ENCODE measurements at regions not wholly inside any gene's neighbourhood (a gene's known extent, or its start where the extent isn't known, plus 50 kb on each side); places are given as distances from the start of the nearest gene placed in this dataset.

- no peak for DNase-seq
- Histone ChIP-seq H3K4me1 (ENCODE audit: control insufficient read depth in 1 of 2, insufficient read depth in 2 of 2, low read depth in 1 of 2, low read length in 1 of 2) (no peaks in the 10 kb centered on the region), H3K27ac (ENCODE audit: low read depth in 2 of 2, low read length in 1 of 2) (no peak overlapping the region), H3K9ac (no peak overlapping the region), H3K79me2 (ENCODE audit: insufficient read depth) (no peaks in the 10 kb centered on the region), H3K9me3 (no peaks in the 10 kb centered on the region), H3K27me3 (ENCODE audit: insufficient read depth) (no peaks in the 10 kb centered on the region), H3K4me2 (no peak overlapping the region), H4K20me1 (ENCODE audit: insufficient read depth) (no peaks in the 10 kb centered on the region), H3K36me3 (replicated peaks in 1 of 2; ENCODE audit: control insufficient read depth in 1 of 2, insufficient read depth in 2 of 2, low read length in 1 of 2) (no peaks in the 10 kb centered on the region), H3K4me3 (ENCODE audit: low read depth in 2 of 2, low read length in 1 of 2) (no peak overlapping the region), H3F3A (replicated peaks; ENCODE audit: insufficient read depth) (no peaks in the 10 kb centered on the region), H3K9me2 (no peaks in the 10 kb centered on the region; the same call in 1 of the 2 replicates), H2AFZ (ENCODE audit: low read depth) (no peak overlapping the region)
- TF ChIP-seq RCOR1 (IDR thresholded peaks at IDR 0.05; ENCODE audit: low read length), result no peak
- TF ChIP-seq GABPA (IDR thresholded peaks at IDR 0.05; ENCODE audit: low read depth), result no peak
- TF ChIP-seq GATA2 (CRISPR knock-in tag; IDR thresholded peaks at IDR 0.05), result no peak
- TF ChIP-seq EP300 (IDR thresholded peaks at IDR 0.05; ENCODE audit: borderline replicate concordance in 1 of 2, low read depth in 1 of 2, low read length in 1 of 2), result no peak
- TF ChIP-seq CHD2 (IDR thresholded peaks at IDR 0.05; ENCODE audit: low read length, partially characterized antibody), result no peak
- no peak for TF ChIP-seq FOXM1 (IDR thresholded peaks at IDR 0.05; ENCODE audit: low read depth)
- no peak for TF ChIP-seq SMC3 (IDR thresholded peaks at IDR 0.05; ENCODE audit: low read depth, low read length)
- TF ChIP-seq MXI1 (IDR thresholded peaks at IDR 0.05; ENCODE audit: low read depth, low read length), result no peak
- TF ChIP-seq TAF1 (IDR thresholded peaks at IDR 0.05; ENCODE audit: borderline replicate concordance, low read depth, low read length), result no peak
- TF ChIP-seq SIN3A (IDR thresholded peaks at IDR 0.05; ENCODE audit: borderline replicate concordance, low read depth, low read length), result no peak
- no peak for TF ChIP-seq YY1 (IDR thresholded peaks at IDR 0.05; ENCODE audit: low read depth)
- TF ChIP-seq TEAD4 (IDR thresholded peaks at IDR 0.05; ENCODE audit: borderline replicate concordance, insufficient read depth), result no peak
- no peak for TF ChIP-seq RXRA (IDR thresholded peaks at IDR 0.05; ENCODE audit: borderline replicate concordance, low read depth)
- no peak for TF ChIP-seq MEF2A (IDR thresholded peaks at IDR 0.05; ENCODE audit: borderline replicate concordance, low read depth)
- TF ChIP-seq FOSL2 (IDR thresholded peaks at IDR 0.05; ENCODE audit: borderline replicate concordance, low read depth), result no peak
- TF ChIP-seq, protein P1, sequence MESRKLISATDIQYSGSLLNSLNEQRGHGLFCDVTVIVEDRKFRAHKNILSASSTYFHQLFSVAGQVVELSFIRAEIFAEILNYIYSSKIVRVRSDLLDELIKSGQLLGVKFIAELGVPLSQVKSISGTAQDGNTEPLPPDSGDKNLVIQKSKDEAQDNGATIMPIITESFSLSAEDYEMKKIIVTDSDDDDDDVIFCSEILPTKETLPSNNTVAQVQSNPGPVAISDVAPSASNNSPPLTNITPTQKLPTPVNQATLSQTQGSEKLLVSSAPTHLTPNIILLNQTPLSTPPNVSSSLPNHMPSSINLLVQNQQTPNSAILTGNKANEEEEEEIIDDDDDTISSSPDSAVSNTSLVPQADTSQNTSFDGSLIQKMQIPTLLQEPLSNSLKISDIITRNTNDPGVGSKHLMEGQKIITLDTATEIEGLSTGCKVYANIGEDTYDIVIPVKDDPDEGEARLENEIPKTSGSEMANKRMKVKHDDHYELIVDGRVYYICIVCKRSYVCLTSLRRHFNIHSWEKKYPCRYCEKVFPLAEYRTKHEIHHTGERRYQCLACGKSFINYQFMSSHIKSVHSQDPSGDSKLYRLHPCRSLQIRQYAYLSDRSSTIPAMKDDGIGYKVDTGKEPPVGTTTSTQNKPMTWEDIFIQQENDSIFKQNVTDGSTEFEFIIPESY (IDR thresholded peaks at IDR 0.05; ENCODE audit: borderline replicate concordance, low read depth), result no peak
- no peak for TF ChIP-seq TCF12 (IDR thresholded peaks at IDR 0.05)
- POLR2A ChIA-PET, result no interaction called here
- CTCF ChIA-PET, result no interaction called here
Observed at GRCh38 chr10:57145548-57145947, 784.5 kb upstream of the ZWINT start.

DNA sequence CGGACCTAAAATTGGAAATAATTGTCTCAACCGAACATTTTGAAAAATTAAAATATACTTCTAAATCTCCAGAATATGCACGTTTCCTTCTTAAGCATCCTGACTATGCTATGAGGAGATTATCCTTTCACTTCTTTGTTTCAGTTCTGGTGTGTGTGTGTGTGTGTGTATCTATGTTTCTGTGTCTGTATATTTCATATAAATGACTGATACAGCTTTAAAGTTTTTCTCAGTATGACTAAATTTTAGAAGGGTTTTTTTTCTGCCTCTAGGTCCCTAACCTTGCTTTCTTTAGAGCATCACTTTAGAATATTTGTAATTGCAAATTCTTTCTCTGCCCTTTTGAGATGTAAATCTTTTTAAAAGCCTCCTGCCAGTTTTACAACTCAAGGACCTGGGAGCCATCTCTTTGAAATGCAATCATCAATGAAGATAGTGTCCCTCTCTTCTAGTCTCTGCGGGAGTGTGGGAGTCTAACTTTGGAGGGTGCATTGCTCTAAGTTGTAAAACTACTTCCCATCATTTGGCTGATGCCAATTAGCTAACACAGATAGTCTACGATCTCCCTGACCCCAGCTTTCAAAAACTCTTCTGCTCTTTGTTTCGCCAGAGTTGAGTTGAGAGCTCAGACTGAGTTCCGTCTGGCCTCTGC, 782.0 kb upstream of the ZWINT start:
- Histone ChIP-seq H3K4me2 (no peak overlapping the region), H3K27me3 (ENCODE audit: insufficient read depth) (no peaks in the 10 kb centered on the region), H3K4me3 (ENCODE audit: low read depth in 2 of 2, low read length in 1 of 2) (no peak overlapping the region), H4K20me1 (ENCODE audit: insufficient read depth) (no peaks in the 10 kb centered on the region), H3K79me2 (ENCODE audit: insufficient read depth) (no peaks in the 10 kb centered on the region), H3K9me2 (no peaks in the 10 kb centered on the region), H3K27ac (ENCODE audit: low read depth in 2 of 2, low read length in 1 of 2) (no peak overlapping the region), H3K36me3 (replicated peaks in 1 of 2; ENCODE audit: control insufficient read depth in 1 of 2, insufficient read depth in 2 of 2, low read length in 1 of 2) (no peaks in the 10 kb centered on the region), H3K4me1 (ENCODE audit: control insufficient read depth in 1 of 2, insufficient read depth in 2 of 2, low read depth in 1 of 2, low read length in 1 of 2) (no peaks in the 10 kb centered on the region), H3K9ac (no peak overlapping the region), H3F3A (replicated peaks; ENCODE audit: insufficient read depth) (no peaks in the 10 kb centered on the region), H3K9me3 (no peaks in the 10 kb centered on the region), H2AFZ (ENCODE audit: low read depth) (no peak overlapping the region)
- ChIA-PET POLR2A (no interaction called here), CTCF (no interaction called here)
- TF ChIP-seq YY1 (IDR thresholded peaks at IDR 0.05; ENCODE audit: low read depth) (no peak), FOXM1 (IDR thresholded peaks at IDR 0.05; ENCODE audit: low read depth) (no peak), FOSL2 (IDR thresholded peaks at IDR 0.05; ENCODE audit: borderline replicate concordance, low read depth) (no peak), GATA2 (CRISPR knock-in tag; IDR thresholded peaks at IDR 0.05) (no peak), SMC3 (IDR thresholded peaks at IDR 0.05; ENCODE audit: low read depth, low read length) (no peak), TEAD4 (IDR thresholded peaks at IDR 0.05; ENCODE audit: borderline replicate concordance, insufficient read depth) (no peak)
- TF ChIP-seq, protein P1 (IDR thresholded peaks at IDR 0.05; ENCODE audit: borderline replicate concordance, low read depth), result no peak
- no peak for DNase-seq
- 16% methylated on average over 7 of the region's 7 CpGs for WGBS (ENCODE audit: low lambda C conversion rate)
